ENCODE measurements at regions not wholly inside any gene's neighbourhood (a gene's known extent, or its start where the extent isn't known, plus 50 kb on each side); places are given as distances from the start of the nearest gene placed in this dataset.

DNA sequence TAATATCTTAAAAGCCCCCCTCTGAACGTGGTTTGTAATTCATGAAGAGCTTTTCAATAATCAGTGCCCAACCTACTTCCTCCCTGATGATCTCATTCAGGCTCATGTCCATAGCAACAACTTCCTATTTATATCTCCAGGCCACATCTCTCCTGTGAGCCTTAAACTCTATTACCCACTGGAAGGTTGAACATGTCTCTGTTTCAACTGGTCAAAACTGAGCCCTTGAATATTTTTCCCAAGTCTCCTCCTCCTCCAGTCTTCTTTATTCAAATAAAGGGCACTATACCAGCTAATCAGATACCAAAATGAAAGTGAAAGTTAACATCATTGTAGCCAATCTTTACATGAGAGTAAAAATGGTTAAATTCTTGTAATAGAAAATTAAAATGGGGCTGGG lies 63.7 kb upstream of the ITGA4 start:
- Histone ChIP-seq H3K27ac (no peak overlapping the region), H3K4me3 (no peak overlapping the region), H3K4me1 (ENCODE audit: insufficient read depth) (no peaks in the 10 kb centered on the region), H3K27me3 (no peaks in the 10 kb centered on the region), H3K36me3 (no peaks in the 10 kb centered on the region), H3K9me3 (no peaks in the 10 kb centered on the region)
- intact Hi-C loops (cut with DNase I), result no loop called here
- WGBS, 3 donors, result 18 to 32% (median 23%) methylated on average over 1 of the region's 1 CpG
- TF ChIP-seq CTCF (IDR thresholded peaks at IDR 0.05) (no peak), EP300 (IDR thresholded peaks at IDR 0.05) (no peak), POLR2A (IDR thresholded peaks at IDR 0.05) (no peak)
- no peak for DNase-seq

- Histone ChIP-seq H3K27ac (no peak overlapping the region), H3K4me1 (ENCODE audit: insufficient read depth) (no peaks in the 10 kb centered on the region), H3K27me3 (no peaks in the 10 kb centered on the region), H3K36me3 (no peaks in the 10 kb centered on the region), H3K4me3 (no peak overlapping the region), H3K9me3 (no peaks in the 10 kb centered on the region)
- WGBS, 3 donors, result 57 to 76% (median 66%) methylated on average over 4 of the region's 4 CpGs
- TF ChIP-seq CTCF (IDR thresholded peaks at IDR 0.05) (no peak), POLR2A (IDR thresholded peaks at IDR 0.05) (no peak), EP300 (IDR thresholded peaks at IDR 0.05) (no peak)
- no peak for DNase-seq
- intact Hi-C loops (cut with DNase I), result no loop called here
Observed at GRCh38 chr2:181394741-181395437, 62.3 kb upstream of the ITGA4 start.

DNA sequence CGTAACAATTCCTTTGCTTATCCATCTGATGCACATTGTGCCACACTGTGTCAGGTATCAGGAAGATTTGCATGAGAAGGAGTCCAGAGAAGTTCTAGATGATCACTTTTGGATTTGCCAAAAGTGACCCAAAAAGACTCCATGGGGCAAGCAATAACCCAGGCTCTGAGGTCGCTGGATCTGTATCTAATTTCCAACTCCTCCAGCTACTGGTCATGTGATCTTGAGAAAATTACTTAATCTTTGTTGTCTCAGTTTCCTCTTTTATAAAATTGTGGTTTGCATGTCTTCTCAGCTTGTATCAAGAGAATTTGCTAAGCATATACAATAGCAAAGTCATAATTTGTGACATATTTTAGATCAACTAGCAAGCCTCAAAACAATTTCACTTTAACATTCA lies 61.3 kb upstream of the ITGA4 start:
- Histone ChIP-seq H3K9me3 (no peaks in the 10 kb centered on the region), H3K36me3 (no peaks in the 10 kb centered on the region), H3K4me3 (no peak overlapping the region), H3K27ac (no peak overlapping the region), H3K4me1 (ENCODE audit: insufficient read depth) (no peaks in the 10 kb centered on the region), H3K27me3 (no peaks in the 10 kb centered on the region)
- DNase-seq, result no peak
- 86 to 98% (median 94%) methylated on average over 2 of the region's 2 CpGs for WGBS, 3 donors
- intact Hi-C loops (cut with DNase I), result no loop called here
- TF ChIP-seq EP300 (IDR thresholded peaks at IDR 0.05) (no peak), CTCF (IDR thresholded peaks at IDR 0.05) (no peak), POLR2A (IDR thresholded peaks at IDR 0.05) (no peak)

- Histone ChIP-seq H3K4me1 (ENCODE audit: insufficient read depth) (no peaks in the 10 kb centered on the region), H3K9me3 (no peaks in the 10 kb centered on the region), H3K27me3 (no peaks in the 10 kb centered on the region), H3K36me3 (no peaks in the 10 kb centered on the region), H3K4me3 (no peak overlapping the region), H3K27ac (no peak overlapping the region)
- intact Hi-C loops (cut with DNase I), result no loop called here
- no peak for TF ChIP-seq POLR2A (IDR thresholded peaks at IDR 0.05)
- TF ChIP-seq EP300 (IDR thresholded peaks at IDR 0.05), result no peak
- TF ChIP-seq CTCF (IDR thresholded peaks at IDR 0.05), result no peak
- 73 to 83% (median 74%) methylated on average over 6 of the region's 6 CpGs for WGBS, 3 donors
- DNase-seq, result no peak
Observed at GRCh38 chr2:181396256-181397123, 60.7 kb upstream of the ITGA4 start.
